ENCODE measurements at regions not wholly inside any gene's neighbourhood (a gene's known extent, or its start where the extent isn't known, plus 50 kb on each side); places are given as distances from the start of the nearest gene placed in this dataset.

- Histone ChIP-seq H4K8ac (ENCODE audit: extremely low read depth, insufficient read depth, low read length) (no peak overlapping the region), H3K27ac (ENCODE audit: low read depth, low read length) (no peak overlapping the region), H3K27me3 (replicated peaks in 1 of 4; ENCODE audit: control insufficient read depth in 3 of 4, extremely low read depth in 1 of 4, insufficient read depth in 3 of 4, low read length in 3 of 4) (no peaks in the 10 kb centered on the region), H3K79me1 (ENCODE audit: low read depth, low read length) (no peaks in the 10 kb centered on the region), H2BK120ac (replicated peaks; ENCODE audit: low read depth, low read length) (no peak overlapping the region), H3K79me2 (ENCODE audit: control insufficient read depth in 1 of 2, insufficient read depth in 2 of 2, low read length in 2 of 2) (no peaks in the 10 kb centered on the region), H3K36me3 (ENCODE audit: control insufficient read depth in 2 of 4, insufficient read depth in 4 of 4, low read length in 3 of 4) (no peaks in the 10 kb centered on the region), H2BK5ac (ENCODE audit: low read depth, low read length) (no peak overlapping the region), H2BK20ac (ENCODE audit: low read length) (no peak overlapping the region), H2BK12ac (ENCODE audit: low read depth, low read length) (no peak overlapping the region), H3K14ac (ENCODE audit: insufficient read length) (no peak overlapping the region), H2AFZ (ENCODE audit: low read length) (no peak overlapping the region), H3K4me2 (ENCODE audit: insufficient read depth in 1 of 2, low read depth in 2 of 2, low read length in 2 of 2) (no peak overlapping the region), H3K4me1 (replicated peaks in 1 of 4; ENCODE audit: control insufficient read depth in 3 of 4, insufficient read depth in 4 of 4, low read length in 3 of 4) (no peaks in the 10 kb centered on the region), H3K23me2 (ENCODE audit: low read depth, low read length) (no peaks in the 10 kb centered on the region; the same call in 1 of the 2 replicates), H3K9me3 (ENCODE audit: insufficient read depth in 2 of 2, low read depth in 1 of 2, low read length in 1 of 2) (peaks cover 9% of the 10 kb centered on the region in 2 experiments; a peak in 1 of 4 replicates), H3K56ac (replicated peaks; ENCODE audit: insufficient read length, low read depth, low read length) (no peak overlapping the region), H3K18ac (ENCODE audit: extremely low read depth, low read length) (no peak overlapping the region), H4K5ac (ENCODE audit: insufficient read length, low read depth, low read length) (no peak overlapping the region), H3K4ac (replicated peaks; ENCODE audit: insufficient read length, low read depth, low read length) (no peak overlapping the region), H3K4me3 (ENCODE audit: extremely low read depth in 1 of 4, insufficient read depth in 2 of 4, low read depth in 3 of 4, low read length in 4 of 4) (no peak overlapping the region), H3K9ac (replicated peaks in 1 of 4; ENCODE audit: extremely low read depth in 1 of 4, low read depth in 3 of 4, low read length in 3 of 4) (no peak overlapping the region), H4K91ac (replicated peaks; ENCODE audit: insufficient read length, low read length) (no peak overlapping the region), H3K23ac (ENCODE audit: insufficient read length) (no peak overlapping the region), H2AK5ac (ENCODE audit: low read depth, low read length) (no peak overlapping the region), H4K20me1 (replicated peaks in 1 of 2; ENCODE audit: control insufficient read depth in 1 of 2, insufficient read depth in 2 of 2, low read length in 2 of 2) (no peaks in the 10 kb centered on the region), H2BK15ac (ENCODE audit: low read length) (no peak overlapping the region)
- DNase-seq (ENCODE audit: low read depth in 1 of 2, low spot score in 2 of 2) (no peak), FAIRE-seq (no peak)
- no peak for TF ChIP-seq CHD1 (IDR thresholded peaks at IDR 0.05; ENCODE audit: low read depth, low read length)
- TF ChIP-seq POU5F1 (IDR thresholded peaks at IDR 0.05; ENCODE audit: low read depth, low read length): no peak
- TF ChIP-seq, protein P1, sequence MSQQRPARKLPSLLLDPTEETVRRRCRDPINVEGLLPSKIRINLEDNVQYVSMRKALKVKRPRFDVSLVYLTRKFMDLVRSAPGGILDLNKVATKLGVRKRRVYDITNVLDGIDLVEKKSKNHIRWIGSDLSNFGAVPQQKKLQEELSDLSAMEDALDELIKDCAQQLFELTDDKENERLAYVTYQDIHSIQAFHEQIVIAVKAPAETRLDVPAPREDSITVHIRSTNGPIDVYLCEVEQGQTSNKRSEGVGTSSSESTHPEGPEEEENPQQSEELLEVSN (IDR thresholded peaks at IDR 0.05): no peak
- TF ChIP-seq RAD21 (IDR thresholded peaks at IDR 0.05 in 1 of 2, conservative IDR thresholded peaks at IDR 0.05 in 1 of 2; ENCODE audit: low read depth in 2 of 2, low read length in 2 of 2): no peak
- no peak for TF ChIP-seq HDAC2 (IDR thresholded peaks at IDR 0.05; ENCODE audit: borderline replicate concordance in 1 of 2, low read depth in 2 of 2, low read length in 2 of 2)
- 91% methylated on average over 3 of the region's 3 CpGs; no CpG with 5 or more reads in 1 of the 2 experiments for WGBS, 2 experiments (ENCODE audit: extremely low coverage in 1 of 2, insufficient coverage in 1 of 2, insufficient read length in 1 of 2, insufficient replicate concordance in 2 of 2, low coverage in 1 of 2, low lambda C conversion rate in 2 of 2, missing lambda C conversion rate in 1 of 2)
- POLR2A ChIA-PET (ENCODE audit: partially characterized antibody): no interaction called here
- CTCF ChIA-PET (ENCODE audit: partially characterized antibody): interaction anchor here (0.8 kb wide), 1 partner anchor 119 kb away, joined by 3 read pairs; no protein-coding TSS in a partner anchor
Measured at GRCh38 chr7:124219681-124220080, 186.8 kb upstream of the TMEM229A start.
